OCI-LY1 (cell line): ENCODE measurements at regions not wholly inside any gene's neighbourhood (a gene's known extent, or its start where the extent isn't known, plus 50 kb on each side); places are given as distances from the start of the nearest gene placed in this dataset.

Experiments used
- H2AFZ ChIP-seq: fragments of 200-600 bp; sonication (generic), shearing (Covaris generic); 2 replicates; pipeline ENCODE4 v1.6.0; 2014; ENCODE audit warnings: antibody characterized with exemption, mild to moderate bottlenecking, low read length
- H3F3A ChIP-seq: fragments of 200-600 bp; sonication (generic), shearing (Covaris generic); 2 replicates; pipeline ENCODE4 v1.6.0; 2014; ENCODE audit warnings: mild to moderate bottlenecking, antibody characterized with exemption, low read length, moderate library complexity; ENCODE audit not compliant: insufficient read depth
- H3K27ac ChIP-seq: fragments of 200-600 bp; sonication (generic); 2 replicates; pipeline ENCODE4 v1.5.1; 2014; ENCODE audit warnings: low read length, mixed run types, mild to moderate bottlenecking, low read depth; ENCODE audit not compliant: poor library complexity, severe bottlenecking
- H3K27me3 ChIP-seq: fragments of 200-600 bp; sonication (generic); 2 replicates; pipeline ENCODE4 v1.6.0; 2014; ENCODE audit warnings: antibody characterized with exemption, mild to moderate bottlenecking, low read length, moderate library complexity; ENCODE audit not compliant: insufficient read depth
- H3K36me3 ChIP-seq: fragments of 200-600 bp; sonication (generic); 2 replicates; pipeline ENCODE4 v1.6.1; 2014; ENCODE audit warnings: mild to moderate bottlenecking, antibody characterized with exemption, low read length, moderate library complexity, mixed read lengths; ENCODE audit not compliant: insufficient read depth
- H3K4me1 ChIP-seq: fragments of 200-600 bp; sonication (generic); 2 replicates; pipeline ENCODE4 v1.5.1; 2014; ENCODE audit warnings: mild to moderate bottlenecking, low read length, moderate library complexity; ENCODE audit not compliant: insufficient read depth, severe bottlenecking
- H3K4me2 ChIP-seq: fragments of 200-600 bp; sonication (generic), shearing (Covaris generic); 2 replicates; pipeline ENCODE4 v1.6.1; 2014; ENCODE audit warnings: low read length
- H3K4me3 ChIP-seq: fragments of 200-600 bp; sonication (generic); 2 replicates; pipeline ENCODE4 v1.5.1; 2014; ENCODE audit warnings: low read length, low read depth, mild to moderate bottlenecking, mixed read lengths; ENCODE audit not compliant: poor library complexity, severe bottlenecking
- H3K79me2 ChIP-seq: fragments of 200-600 bp; shearing (Covaris generic); 2 replicates; pipeline ENCODE4 v1.6.1; 2016; ENCODE audit warnings: mixed run types, low read length, mixed read lengths; ENCODE audit not compliant: insufficient read depth
- H3K9ac ChIP-seq: fragments of 200-600 bp; sonication (generic), shearing (Covaris generic); 2 replicates; pipeline ENCODE4 v1.6.1; 2014; ENCODE audit warnings: mild to moderate bottlenecking, low read length, mixed read lengths
- H3K9me2 ChIP-seq: fragments of 200-600 bp; sonication (generic), shearing (Covaris generic); 2 replicates; pipeline ENCODE4 v1.6.1; 2014; ENCODE audit warnings: low read depth, mild to moderate bottlenecking, low read length, mixed read lengths
- H3K9me3 ChIP-seq: fragments of 200-600 bp; shearing (Covaris generic); 2 replicates; pipeline ENCODE4 v1.6.1; 2014; ENCODE audit warnings: low read length, mixed read lengths
- H4K20me1 ChIP-seq: fragments of 200-600 bp; sonication (generic), shearing (Covaris generic); 2 replicates; pipeline ENCODE4 v1.6.0; 2016; ENCODE audit warnings: mild to moderate bottlenecking, low read length; ENCODE audit not compliant: insufficient read depth
- EZH2 ChIP-seq: fragments of 200-600 bp; sonication (generic), shearing (Covaris generic); IDR thresholded peaks from 2 replicates; pipeline ENCODE4 v1.8.0; 2017; ENCODE audit warnings: borderline replicate concordance, mixed run types, mild to moderate bottlenecking, antibody characterized with exemption, low read length, moderate library complexity, mixed read lengths
- TF ChIP-seq, protein P1 (sequence below): fragments of 200-600 bp; sonication (generic), shearing (Covaris generic); IDR thresholded peaks from 2 replicates; pipeline ENCODE4 v1.5.1; 2017; ENCODE audit warnings: mild to moderate bottlenecking, antibody characterized with exemption, low read length, moderate library complexity, mixed read lengths

DNA sequence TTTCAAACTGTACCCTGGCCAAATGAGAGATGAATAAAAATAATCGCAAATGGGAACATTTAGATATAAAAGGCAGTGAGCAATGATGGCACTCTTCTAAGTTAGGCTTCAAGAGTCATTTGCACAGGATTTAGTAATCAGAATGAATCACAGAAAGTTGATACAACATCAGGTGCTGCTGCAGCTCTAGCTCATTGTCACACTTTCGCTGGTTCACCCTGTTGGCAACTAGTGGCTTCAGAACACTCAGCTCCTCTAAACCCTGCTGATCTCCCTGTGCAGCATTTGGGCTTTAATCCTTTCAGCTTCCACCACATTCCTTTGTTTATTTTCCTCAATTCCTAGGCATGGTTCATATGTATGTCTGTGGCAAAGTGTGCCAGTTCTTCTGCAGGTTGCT is 2071.2 kb upstream of the CDH6 start:
- Histone ChIP-seq H3K9me2 (no peaks in the 10 kb centered on the region), H4K20me1 (no peaks in the 10 kb centered on the region), H3K9ac (no peak overlapping the region), H3K4me1 (no peaks in the 10 kb centered on the region), H3F3A (no peaks in the 10 kb centered on the region), H3K4me3 (no peak overlapping the region), H2AFZ (no peak overlapping the region), H3K79me2 (no peaks in the 10 kb centered on the region), H3K4me2 (no peak overlapping the region), H3K27me3 (no peaks in the 10 kb centered on the region), H3K36me3 (no peaks in the 10 kb centered on the region), H3K9me3 (no peaks in the 10 kb centered on the region), H3K27ac (no peak overlapping the region)
- TF ChIP-seq, protein P1, sequence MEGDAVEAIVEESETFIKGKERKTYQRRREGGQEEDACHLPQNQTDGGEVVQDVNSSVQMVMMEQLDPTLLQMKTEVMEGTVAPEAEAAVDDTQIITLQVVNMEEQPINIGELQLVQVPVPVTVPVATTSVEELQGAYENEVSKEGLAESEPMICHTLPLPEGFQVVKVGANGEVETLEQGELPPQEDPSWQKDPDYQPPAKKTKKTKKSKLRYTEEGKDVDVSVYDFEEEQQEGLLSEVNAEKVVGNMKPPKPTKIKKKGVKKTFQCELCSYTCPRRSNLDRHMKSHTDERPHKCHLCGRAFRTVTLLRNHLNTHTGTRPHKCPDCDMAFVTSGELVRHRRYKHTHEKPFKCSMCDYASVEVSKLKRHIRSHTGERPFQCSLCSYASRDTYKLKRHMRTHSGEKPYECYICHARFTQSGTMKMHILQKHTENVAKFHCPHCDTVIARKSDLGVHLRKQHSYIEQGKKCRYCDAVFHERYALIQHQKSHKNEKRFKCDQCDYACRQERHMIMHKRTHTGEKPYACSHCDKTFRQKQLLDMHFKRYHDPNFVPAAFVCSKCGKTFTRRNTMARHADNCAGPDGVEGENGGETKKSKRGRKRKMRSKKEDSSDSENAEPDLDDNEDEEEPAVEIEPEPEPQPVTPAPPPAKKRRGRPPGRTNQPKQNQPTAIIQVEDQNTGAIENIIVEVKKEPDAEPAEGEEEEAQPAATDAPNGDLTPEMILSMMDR: no peak
- TF ChIP-seq EZH2: no peak

DNA sequence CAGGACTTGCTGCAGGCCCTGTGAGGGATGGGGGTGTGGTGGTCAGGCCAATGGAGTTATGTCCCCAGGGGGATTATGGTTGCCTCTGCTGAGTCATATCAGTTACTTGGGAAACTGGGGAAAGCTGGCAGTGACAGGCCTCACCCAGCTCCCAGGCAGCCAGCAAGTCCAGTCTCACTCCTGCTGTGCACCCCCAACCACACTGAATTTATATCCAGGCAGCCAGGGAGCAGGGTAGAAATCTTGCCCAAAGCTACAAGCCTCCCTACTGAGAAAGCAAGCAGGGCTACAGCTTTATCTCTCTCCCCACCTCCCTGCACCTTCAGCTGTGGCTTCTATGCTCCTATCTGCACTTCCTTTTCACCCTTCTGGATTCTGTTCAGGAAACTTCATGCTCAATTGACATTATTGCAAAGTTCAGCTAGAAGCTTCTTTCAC is 2076.0 kb upstream of the CDH9 start:
- Histone ChIP-seq H3F3A (no peaks in the 10 kb centered on the region), H4K20me1 (no peaks in the 10 kb centered on the region), H3K9ac (no peak overlapping the region), H3K4me3 (no peak overlapping the region), H3K27me3 (no peaks in the 10 kb centered on the region), H3K79me2 (no peaks in the 10 kb centered on the region), H3K9me2 (no peaks in the 10 kb centered on the region), H3K27ac (no peak overlapping the region), H2AFZ (no peak overlapping the region), H3K36me3 (no peaks in the 10 kb centered on the region), H3K4me2 (no peak overlapping the region), H3K9me3 (no peaks in the 10 kb centered on the region), H3K4me1 (no peaks in the 10 kb centered on the region)
- TF ChIP-seq, protein P1: no peak
- no peak for TF ChIP-seq EZH2

DNA sequence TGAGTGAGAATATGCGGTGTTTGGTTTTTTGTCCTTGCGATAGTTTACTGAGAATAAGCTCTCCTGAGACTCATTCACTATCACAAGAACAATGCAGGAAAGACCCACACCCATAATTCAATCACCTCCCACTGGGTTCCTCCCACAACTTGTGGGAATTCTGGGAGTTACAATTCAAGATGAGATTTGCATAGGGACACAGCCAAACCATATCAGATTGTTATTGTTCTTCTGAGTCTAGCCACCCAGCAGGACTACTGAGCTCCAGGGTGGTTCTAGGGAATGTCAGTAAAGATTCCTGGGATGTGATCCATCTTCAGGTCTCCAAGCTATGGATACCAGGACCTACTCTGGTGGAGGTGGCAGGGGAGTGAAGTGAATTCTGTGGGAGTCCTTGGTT is 2075.1 kb upstream of the CDH9 start:
- Histone ChIP-seq H3K9ac (no peak overlapping the region), H3K27me3 (no peaks in the 10 kb centered on the region), H3F3A (no peaks in the 10 kb centered on the region), H3K4me2 (no peak overlapping the region), H3K79me2 (no peaks in the 10 kb centered on the region), H2AFZ (no peak overlapping the region), H3K4me1 (no peaks in the 10 kb centered on the region), H3K36me3 (no peaks in the 10 kb centered on the region), H3K9me3 (no peaks in the 10 kb centered on the region), H3K4me3 (no peak overlapping the region), H3K9me2 (no peaks in the 10 kb centered on the region), H3K27ac (no peak overlapping the region), H4K20me1 (no peaks in the 10 kb centered on the region)
- no peak for TF ChIP-seq EZH2
- TF ChIP-seq, protein P1: no peak
